NB4 (cell line): ENCODE measurements at regions not wholly inside any gene's neighbourhood (a gene's known extent, or its start where the extent isn't known, plus 50 kb on each side); places are given as distances from the start of the nearest gene placed in this dataset.

Source experiments
- POLR2A ChIP-seq: IDR thresholded peaks from 2 replicates; pipeline ENCODE4 v1.6.1; 2011; ENCODE audit warnings: mild to moderate bottlenecking; ENCODE audit not compliant: insufficient read length; ENCODE audit errors: extremely low read depth
- TF ChIP-seq, protein P1 (sequence below): IDR thresholded peaks from one replicate; pipeline ENCODE4 v1.5.1; 2012; ENCODE audit warnings: low read depth, low read length

DNA sequence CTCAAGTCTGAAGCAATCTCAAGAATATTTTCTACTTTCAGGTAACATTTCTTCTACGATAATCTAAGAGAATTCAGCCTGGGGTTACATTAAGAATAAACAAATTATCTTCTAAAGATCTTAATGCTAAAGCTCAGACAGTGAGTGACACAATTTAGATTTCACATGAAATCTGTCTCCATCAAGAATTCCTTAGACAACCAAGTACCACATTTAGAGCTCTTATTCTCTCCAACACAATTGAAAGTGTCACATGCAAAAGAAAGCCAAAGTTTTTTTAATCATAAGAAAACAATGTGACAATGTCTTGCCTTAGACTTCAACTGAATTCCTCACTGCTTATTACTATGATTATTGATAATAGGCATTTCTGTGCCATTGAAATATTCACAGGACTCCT is 60.7 kb upstream of the FAT3 start:
- TF ChIP-seq, protein P1, sequence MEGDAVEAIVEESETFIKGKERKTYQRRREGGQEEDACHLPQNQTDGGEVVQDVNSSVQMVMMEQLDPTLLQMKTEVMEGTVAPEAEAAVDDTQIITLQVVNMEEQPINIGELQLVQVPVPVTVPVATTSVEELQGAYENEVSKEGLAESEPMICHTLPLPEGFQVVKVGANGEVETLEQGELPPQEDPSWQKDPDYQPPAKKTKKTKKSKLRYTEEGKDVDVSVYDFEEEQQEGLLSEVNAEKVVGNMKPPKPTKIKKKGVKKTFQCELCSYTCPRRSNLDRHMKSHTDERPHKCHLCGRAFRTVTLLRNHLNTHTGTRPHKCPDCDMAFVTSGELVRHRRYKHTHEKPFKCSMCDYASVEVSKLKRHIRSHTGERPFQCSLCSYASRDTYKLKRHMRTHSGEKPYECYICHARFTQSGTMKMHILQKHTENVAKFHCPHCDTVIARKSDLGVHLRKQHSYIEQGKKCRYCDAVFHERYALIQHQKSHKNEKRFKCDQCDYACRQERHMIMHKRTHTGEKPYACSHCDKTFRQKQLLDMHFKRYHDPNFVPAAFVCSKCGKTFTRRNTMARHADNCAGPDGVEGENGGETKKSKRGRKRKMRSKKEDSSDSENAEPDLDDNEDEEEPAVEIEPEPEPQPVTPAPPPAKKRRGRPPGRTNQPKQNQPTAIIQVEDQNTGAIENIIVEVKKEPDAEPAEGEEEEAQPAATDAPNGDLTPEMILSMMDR: no peak
- no peak for TF ChIP-seq POLR2A
